HEK293 (cell line): ENCODE measurements at regions not wholly inside any gene's neighbourhood (a gene's known extent, or its start where the extent isn't known, plus 50 kb on each side); places are given as distances from the start of the nearest gene placed in this dataset.
A peak's percentile ranks its signal among the peaks of the same experiment; 100 is the strongest.

ENCODE experiments used
- CTCF ChIA-PET: fragments of 350-600 bp; formaldehyde crosslinking; extraction: SDS; loops from one replicate; lab custom pipeline; 2021; ENCODE audit warnings: antibody characterized with exemption; lab: Yijun Ruan, JAX
- POLR2A ChIA-PET: fragments of 300-600 bp; formaldehyde crosslinking; extraction: SDS; loops from one replicate; lab custom pipeline; 2020; ENCODE audit warnings: antibody characterized with exemption, inconsistent platforms; lab: Yijun Ruan, JAX
- H3K27ac ChIP-seq: fragments of 200-500 bp; sonication (Bioruptor generic); 2 replicates; pipeline ENCODE4 v1.5.1; 2014; ENCODE audit warnings: low read depth, low read length, control low read depth, inconsistent platforms; ENCODE audit errors: extremely low read depth
- H3K36me3 ChIP-seq, 2 experiments: fragments of 200-500 bp in 1 of 2; sonication (Bioruptor generic) in 1 of 2; 1 replicate in 1 of 2; 2 replicates in 1 of 2; pipeline ENCODE4 v1.5.1; 2014 to 2017; ENCODE audit warnings: inconsistent platforms in 2 of 2, low read length in 2 of 2; ENCODE audit not compliant: control insufficient read depth in 2 of 2, insufficient read depth in 1 of 2
- H3K4me1 ChIP-seq: fragments of 200-500 bp; sonication (Bioruptor generic); 2 replicates; pipeline ENCODE4 v1.5.1; 2014; ENCODE audit warnings: mild to moderate bottlenecking, low read length, inconsistent platforms; ENCODE audit not compliant: control insufficient read depth, insufficient read depth
- H3K4me3 ChIP-seq: 2 replicates; pipeline ENCODE4 v1.5.1; 2011; ENCODE audit warnings: low read depth, mild to moderate bottlenecking, control low read depth, low read length, moderate library complexity
- H3K9me3 ChIP-seq: fragments of 200-500 bp; sonication (Bioruptor generic); 2 replicates; pipeline ENCODE4 v1.5.1; 2014; ENCODE audit warnings: low read depth, low read length, inconsistent platforms; ENCODE audit not compliant: control insufficient read depth, insufficient read depth
- GLIS1 ChIP-seq: fragments of 450-650 bp; formaldehyde crosslinking; IDR thresholded peaks from 2 replicates; pipeline ENCODE4 v1.5.1; 2016; ENCODE audit warnings: missing biosample characterization, missing genetic modification characterization
- HOXA7 ChIP-seq: sonication (generic); formaldehyde crosslinking; IDR thresholded peaks from 2 replicates; pipeline ENCODE4 v1.8.1; 2022; ENCODE audit warnings: missing genetic modification reagents, borderline replicate concordance
- HOXC10 ChIP-seq: sonication (generic); formaldehyde crosslinking; IDR thresholded peaks from 2 replicates; pipeline ENCODE4 v1.8.1; 2023; ENCODE audit warnings: mild to moderate bottlenecking, missing genetic modification reagents
- KLF1 ChIP-seq: fragments of 450-650 bp; formaldehyde crosslinking; IDR thresholded peaks from 2 replicates; pipeline ENCODE4 v1.5.1; 2016; ENCODE audit warnings: missing biosample characterization, missing genetic modification characterization
- PRDM1 ChIP-seq: fragments of 450-650 bp; formaldehyde crosslinking; IDR thresholded peaks from 2 replicates; pipeline ENCODE4; 2016; ENCODE audit warnings: missing biosample characterization, missing genetic modification characterization
- SETDB1 ChIP-seq: IDR thresholded peaks from one replicate; pipeline ENCODE4 v1.6.1; 2017; ENCODE audit warnings: mild to moderate bottlenecking, low read length, moderate library complexity, mixed read lengths; ENCODE audit not compliant: insufficient read length
- ZFHX2 ChIP-seq: fragments of 450-650 bp; formaldehyde crosslinking; conservative IDR thresholded peaks from 2 replicates; pipeline ENCODE4 v1.5.1; 2016; ENCODE audit warnings: missing biosample characterization, missing genetic modification characterization
- ZNF112 ChIP-seq: fragments of 450-650 bp; formaldehyde crosslinking; IDR thresholded peaks from 2 replicates; pipeline ENCODE4 v1.5.0; 2017; ENCODE audit warnings: missing biosample characterization, missing genetic modification characterization
- ZNF155 ChIP-seq: fragments of 450-650 bp; formaldehyde crosslinking; IDR thresholded peaks from 2 replicates; pipeline ENCODE4 v1.5.1; 2016; ENCODE audit warnings: missing biosample characterization, missing genetic modification characterization
- ZNF175 ChIP-seq: fragments of 450-650 bp; formaldehyde crosslinking; IDR thresholded peaks from 2 replicates; pipeline ENCODE4 v1.5.1; 2016; ENCODE audit warnings: missing biosample characterization, missing genetic modification characterization
- ZNF292 ChIP-seq: fragments of 450-650 bp; formaldehyde crosslinking; IDR thresholded peaks from 2 replicates; pipeline ENCODE4 v1.5.1; 2016; ENCODE audit warnings: low read depth, missing biosample characterization, missing genetic modification characterization, borderline replicate concordance
- ZNF350 ChIP-seq: fragments of 450-650 bp; formaldehyde crosslinking; IDR thresholded peaks from 2 replicates; pipeline ENCODE4 v1.5.0; 2017; ENCODE audit warnings: missing biosample characterization, mild to moderate bottlenecking, missing genetic modification characterization
- ZNF514 ChIP-seq: fragments of 450-650 bp; formaldehyde crosslinking; IDR thresholded peaks from 2 replicates; pipeline ENCODE4 v1.5.1; 2016; ENCODE audit warnings: missing biosample characterization, missing genetic modification characterization
- ZNF529 ChIP-seq: fragments of 450-650 bp; formaldehyde crosslinking; IDR thresholded peaks from 2 replicates; pipeline ENCODE4 v1.5.1; 2017; ENCODE audit warnings: missing genetic modification characterization, missing biosample characterization; ENCODE audit not compliant: insufficient replicate concordance
- ZNF530 ChIP-seq: fragments of 450-650 bp; formaldehyde crosslinking; IDR thresholded peaks from 2 replicates; pipeline ENCODE4 v1.5.1; 2016; ENCODE audit warnings: low read depth, missing biosample characterization, missing genetic modification characterization
- ZNF548 ChIP-seq: fragments of 450-650 bp; formaldehyde crosslinking; IDR thresholded peaks from 2 replicates; pipeline ENCODE4 v1.5.1; 2016; ENCODE audit warnings: missing biosample characterization, missing genetic modification characterization
- ZNF629 ChIP-seq: fragments of 450-650 bp; formaldehyde crosslinking; IDR thresholded peaks from 2 replicates; pipeline ENCODE4 v1.5.1; 2017; ENCODE audit warnings: missing biosample characterization, missing genetic modification characterization
- ZNF701 ChIP-seq: fragments of 450-650 bp; formaldehyde crosslinking; IDR thresholded peaks from 2 replicates; pipeline ENCODE4 v1.5.1; 2016; ENCODE audit warnings: missing biosample characterization, missing genetic modification characterization
- ZNF76 ChIP-seq: fragments of 450-650 bp; formaldehyde crosslinking; IDR thresholded peaks from 2 replicates; pipeline ENCODE4; 2016; ENCODE audit warnings: low read depth, missing biosample characterization, missing genetic modification characterization, borderline replicate concordance
- ZNF791 ChIP-seq: fragments of 450-650 bp; formaldehyde crosslinking; IDR thresholded peaks from 2 replicates; pipeline ENCODE4 v1.5.1; 2016; ENCODE audit warnings: missing biosample characterization, missing genetic modification characterization
- TF ChIP-seq, protein P1 (sequence below): fragments of 450-650 bp; formaldehyde crosslinking; IDR thresholded peaks from 2 replicates; pipeline ENCODE4 v1.5.1; 2016; ENCODE audit warnings: missing biosample characterization, missing genetic modification characterization, borderline replicate concordance
- TF ChIP-seq, protein P2 (sequence below): fragments of 450-650 bp; formaldehyde crosslinking; IDR thresholded peaks from 2 replicates; pipeline ENCODE4 v1.5.1; 2016; ENCODE audit warnings: missing biosample characterization, missing genetic modification characterization
- TF ChIP-seq, protein P3 (sequence below): fragments of 450-650 bp; IDR thresholded peaks from 2 replicates; pipeline ENCODE4 v1.5.1; 2018; ENCODE audit warnings: missing biosample characterization, mild to moderate bottlenecking, missing genetic modification characterization

DNA sequence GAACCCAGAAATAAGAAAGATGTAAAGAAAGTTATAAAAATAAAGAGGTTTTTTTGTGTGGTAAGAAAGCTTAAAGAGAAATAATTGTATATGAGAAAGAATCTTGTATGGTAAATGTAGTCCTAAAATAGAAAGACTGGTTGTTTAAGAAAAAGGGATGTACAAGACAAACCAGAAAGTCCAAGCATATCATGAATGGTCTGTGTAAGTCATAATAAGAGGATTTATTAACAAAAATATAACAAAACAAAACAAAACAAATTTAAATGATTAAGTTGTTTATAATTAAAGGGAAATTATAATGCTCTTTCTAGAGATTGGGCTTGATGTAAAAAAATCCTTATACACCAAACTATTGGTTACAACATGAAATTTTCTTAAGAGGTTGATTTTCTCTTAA lies 590.4 kb upstream of the PTGER4 start:
- Histone ChIP-seq H3K9me3 (no peaks in the 10 kb centered on the region), H3K4me3 (no peak overlapping the region), H3K27ac (no peak overlapping the region), H3K36me3 (no peaks in the 10 kb centered on the region)
- ChIA-PET POLR2A (no interaction called here), CTCF (interaction anchor here (0.7 kb wide), 1 partner anchor 33 kb away, joined by 3 read pairs; no protein-coding TSS in a partner anchor)
- TF ChIP-seq, protein P1, sequence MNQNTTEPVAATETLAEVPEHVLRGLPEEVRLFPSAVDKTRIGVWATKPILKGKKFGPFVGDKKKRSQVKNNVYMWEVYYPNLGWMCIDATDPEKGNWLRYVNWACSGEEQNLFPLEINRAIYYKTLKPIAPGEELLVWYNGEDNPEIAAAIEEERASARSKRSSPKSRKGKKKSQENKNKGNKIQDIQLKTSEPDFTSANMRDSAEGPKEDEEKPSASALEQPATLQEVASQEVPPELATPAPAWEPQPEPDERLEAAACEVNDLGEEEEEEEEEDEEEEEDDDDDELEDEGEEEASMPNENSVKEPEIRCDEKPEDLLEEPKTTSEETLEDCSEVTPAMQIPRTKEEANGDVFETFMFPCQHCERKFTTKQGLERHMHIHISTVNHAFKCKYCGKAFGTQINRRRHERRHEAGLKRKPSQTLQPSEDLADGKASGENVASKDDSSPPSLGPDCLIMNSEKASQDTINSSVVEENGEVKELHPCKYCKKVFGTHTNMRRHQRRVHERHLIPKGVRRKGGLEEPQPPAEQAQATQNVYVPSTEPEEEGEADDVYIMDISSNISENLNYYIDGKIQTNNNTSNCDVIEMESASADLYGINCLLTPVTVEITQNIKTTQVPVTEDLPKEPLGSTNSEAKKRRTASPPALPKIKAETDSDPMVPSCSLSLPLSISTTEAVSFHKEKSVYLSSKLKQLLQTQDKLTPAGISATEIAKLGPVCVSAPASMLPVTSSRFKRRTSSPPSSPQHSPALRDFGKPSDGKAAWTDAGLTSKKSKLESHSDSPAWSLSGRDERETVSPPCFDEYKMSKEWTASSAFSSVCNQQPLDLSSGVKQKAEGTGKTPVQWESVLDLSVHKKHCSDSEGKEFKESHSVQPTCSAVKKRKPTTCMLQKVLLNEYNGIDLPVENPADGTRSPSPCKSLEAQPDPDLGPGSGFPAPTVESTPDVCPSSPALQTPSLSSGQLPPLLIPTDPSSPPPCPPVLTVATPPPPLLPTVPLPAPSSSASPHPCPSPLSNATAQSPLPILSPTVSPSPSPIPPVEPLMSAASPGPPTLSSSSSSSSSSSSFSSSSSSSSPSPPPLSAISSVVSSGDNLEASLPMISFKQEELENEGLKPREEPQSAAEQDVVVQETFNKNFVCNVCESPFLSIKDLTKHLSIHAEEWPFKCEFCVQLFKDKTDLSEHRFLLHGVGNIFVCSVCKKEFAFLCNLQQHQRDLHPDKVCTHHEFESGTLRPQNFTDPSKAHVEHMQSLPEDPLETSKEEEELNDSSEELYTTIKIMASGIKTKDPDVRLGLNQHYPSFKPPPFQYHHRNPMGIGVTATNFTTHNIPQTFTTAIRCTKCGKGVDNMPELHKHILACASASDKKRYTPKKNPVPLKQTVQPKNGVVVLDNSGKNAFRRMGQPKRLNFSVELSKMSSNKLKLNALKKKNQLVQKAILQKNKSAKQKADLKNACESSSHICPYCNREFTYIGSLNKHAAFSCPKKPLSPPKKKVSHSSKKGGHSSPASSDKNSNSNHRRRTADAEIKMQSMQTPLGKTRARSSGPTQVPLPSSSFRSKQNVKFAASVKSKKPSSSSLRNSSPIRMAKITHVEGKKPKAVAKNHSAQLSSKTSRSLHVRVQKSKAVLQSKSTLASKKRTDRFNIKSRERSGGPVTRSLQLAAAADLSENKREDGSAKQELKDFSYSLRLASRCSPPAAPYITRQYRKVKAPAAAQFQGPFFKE (tag by site-specific recombination): no peak
- TF ChIP-seq ZFHX2 (tag by site-specific recombination) (no peak), SETDB1 (peak; percentile 94), ZNF112 (tag by site-specific recombination) (no peak), ZNF514 (tag by site-specific recombination) (no peak), GLIS1 (tag by site-specific recombination) (no peak)
- TF ChIP-seq, all 188 proteins: peak for 1
- H3K4me1 ChIP-seq: no peaks in the 10 kb centered on the region

DNA sequence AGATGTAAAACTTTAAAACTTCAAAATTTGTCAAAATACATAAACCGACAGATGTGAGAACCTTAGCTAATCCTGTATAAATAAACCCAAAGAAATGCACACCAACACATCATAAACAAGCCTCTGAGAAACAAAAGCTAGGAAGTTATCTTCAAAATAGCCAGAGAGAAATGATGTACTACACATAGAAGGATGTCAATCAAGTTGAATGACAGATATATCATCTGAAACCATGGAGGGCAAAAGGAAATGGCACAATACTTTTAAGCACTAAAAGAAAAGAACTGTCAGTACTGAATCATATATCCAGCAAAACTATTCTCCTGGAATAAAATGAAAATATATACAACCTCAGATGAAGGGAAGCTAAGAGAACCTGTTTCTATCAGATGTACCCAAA lies 595.1 kb upstream of the PTGER4 start:
- TF ChIP-seq ZNF350 (tag by site-specific recombination) (no peak), ZNF629 (tag by site-specific recombination) (no peak)
- CTCF ChIA-PET: interaction anchor here (0.6 kb wide), 1 partner anchor 889 kb away, joined by 3 read pairs; no protein-coding TSS in a partner anchor
- Histone ChIP-seq H3K4me1 (no peaks in the 10 kb centered on the region), H3K27ac (no peak overlapping the region), H3K4me3 (no peak overlapping the region), H3K36me3 (no peaks in the 10 kb centered on the region), H3K9me3 (no peaks in the 10 kb centered on the region)
- POLR2A ChIA-PET: no interaction called here

DNA sequence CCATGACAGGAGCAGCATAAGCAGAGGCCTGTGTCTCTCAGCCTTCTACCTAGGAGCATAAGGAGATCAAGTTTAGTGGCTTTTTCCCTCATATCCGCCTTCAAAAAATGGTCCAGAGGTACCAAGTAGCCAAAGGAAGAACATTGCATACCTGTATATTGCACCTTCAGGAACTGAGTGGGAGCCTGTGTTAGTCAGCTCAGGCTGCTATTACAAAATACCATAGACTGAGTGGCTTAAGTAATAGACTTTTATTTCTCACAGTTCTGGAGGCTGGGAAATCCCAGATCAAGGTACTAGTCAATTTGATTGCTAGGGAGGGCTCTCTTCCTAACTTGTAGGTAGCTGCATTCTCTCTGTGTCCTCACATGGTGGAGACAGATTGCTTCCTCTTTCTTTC lies 597.4 kb upstream of the PTGER4 start:
- TF ChIP-seq, protein P2, sequence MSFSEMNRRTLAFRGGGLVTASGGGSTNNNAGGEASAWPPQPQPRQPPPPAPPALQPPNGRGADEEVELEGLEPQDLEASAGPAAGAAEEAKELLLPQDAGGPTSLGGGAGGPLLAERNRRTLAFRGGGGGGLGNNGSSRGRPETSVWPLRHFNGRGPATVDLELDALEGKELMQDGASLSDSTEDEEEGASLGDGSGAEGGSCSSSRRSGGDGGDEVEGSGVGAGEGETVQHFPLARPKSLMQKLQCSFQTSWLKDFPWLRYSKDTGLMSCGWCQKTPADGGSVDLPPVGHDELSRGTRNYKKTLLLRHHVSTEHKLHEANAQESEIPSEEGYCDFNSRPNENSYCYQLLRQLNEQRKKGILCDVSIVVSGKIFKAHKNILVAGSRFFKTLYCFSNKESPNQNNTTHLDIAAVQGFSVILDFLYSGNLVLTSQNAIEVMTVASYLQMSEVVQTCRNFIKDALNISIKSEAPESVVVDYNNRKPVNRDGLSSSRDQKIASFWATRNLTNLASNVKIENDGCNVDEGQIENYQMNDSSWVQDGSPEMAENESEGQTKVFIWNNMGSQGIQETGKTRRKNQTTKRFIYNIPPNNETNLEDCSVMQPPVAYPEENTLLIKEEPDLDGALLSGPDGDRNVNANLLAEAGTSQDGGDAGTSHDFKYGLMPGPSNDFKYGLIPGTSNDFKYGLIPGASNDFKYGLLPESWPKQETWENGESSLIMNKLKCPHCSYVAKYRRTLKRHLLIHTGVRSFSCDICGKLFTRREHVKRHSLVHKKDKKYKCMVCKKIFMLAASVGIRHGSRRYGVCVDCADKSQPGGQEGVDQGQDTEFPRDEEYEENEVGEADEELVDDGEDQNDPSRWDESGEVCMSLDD (tag by site-specific recombination): no peak
- TF ChIP-seq HOXC10 (CRISPR knock-in tag) (no peak), ZNF548 (tag by site-specific recombination) (no peak), PRDM1 (tag by site-specific recombination) (no peak), ZNF175 (tag by site-specific recombination) (no peak), ZNF529 (tag by site-specific recombination) (no peak), KLF1 (tag by site-specific recombination) (no peak), ZNF155 (tag by site-specific recombination) (no peak), ZNF791 (tag by site-specific recombination) (no peak), ZNF292 (tag by site-specific recombination) (no peak), ZNF701 (tag by site-specific recombination) (no peak), HOXA7 (CRISPR knock-in tag) (no peak), ZNF76 (tag by site-specific recombination) (no peak), ZNF530 (tag by site-specific recombination) (no peak)
- TF ChIP-seq, protein P3, sequence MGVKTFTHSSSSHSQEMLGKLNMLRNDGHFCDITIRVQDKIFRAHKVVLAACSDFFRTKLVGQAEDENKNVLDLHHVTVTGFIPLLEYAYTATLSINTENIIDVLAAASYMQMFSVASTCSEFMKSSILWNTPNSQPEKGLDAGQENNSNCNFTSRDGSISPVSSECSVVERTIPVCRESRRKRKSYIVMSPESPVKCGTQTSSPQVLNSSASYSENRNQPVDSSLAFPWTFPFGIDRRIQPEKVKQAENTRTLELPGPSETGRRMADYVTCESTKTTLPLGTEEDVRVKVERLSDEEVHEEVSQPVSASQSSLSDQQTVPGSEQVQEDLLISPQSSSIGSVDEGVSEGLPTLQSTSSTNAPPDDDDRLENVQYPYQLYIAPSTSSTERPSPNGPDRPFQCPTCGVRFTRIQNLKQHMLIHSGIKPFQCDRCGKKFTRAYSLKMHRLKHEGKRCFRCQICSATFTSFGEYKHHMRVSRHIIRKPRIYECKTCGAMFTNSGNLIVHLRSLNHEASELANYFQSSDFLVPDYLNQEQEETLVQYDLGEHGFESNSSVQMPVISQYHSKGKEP: no peak
- CTCF ChIA-PET: interaction anchor here (0.6 kb wide), 2 partner anchors 167 to 457 kb away, joined by 3 to 4 read pairs; no protein-coding TSS in a partner anchor

More for the DNA sequence above, 597.4 kb upstream of the PTGER4 start:
- POLR2A ChIA-PET: no interaction called here
- Histone ChIP-seq H3K27ac (no peak overlapping the region), H3K36me3 (no peaks in the 10 kb centered on the region), H3K4me1 (no peaks in the 10 kb centered on the region), H3K9me3 (no peaks in the 10 kb centered on the region), H3K4me3 (no peak overlapping the region)
